ENCODE measurements at regions not wholly inside any gene's neighbourhood (a gene's known extent, or its start where the extent isn't known, plus 50 kb on each side); places are given as distances from the start of the nearest gene placed in this dataset.

GRCh38 chr6:41404182-41404845 lies 68.9 kb downstream of the NCR2 start:
- Histone ChIP-seq H3K4me3 (no peak overlapping the region), H3K9me3 (no peaks in the 10 kb centered on the region), H3K36me3 (no peaks in the 10 kb centered on the region), H3K27me3 (no peaks in the 10 kb centered on the region)
- no peak for DNase-seq

GRCh38 chr6:41405941-41406727 lies 70.7 kb downstream of the NCR2 start:
- H3K9me3 ChIP-seq, result no peaks in the 10 kb centered on the region
- no peaks in the 10 kb centered on the region for H3K27me3 ChIP-seq
- DNase-seq, result no peak

DNA sequence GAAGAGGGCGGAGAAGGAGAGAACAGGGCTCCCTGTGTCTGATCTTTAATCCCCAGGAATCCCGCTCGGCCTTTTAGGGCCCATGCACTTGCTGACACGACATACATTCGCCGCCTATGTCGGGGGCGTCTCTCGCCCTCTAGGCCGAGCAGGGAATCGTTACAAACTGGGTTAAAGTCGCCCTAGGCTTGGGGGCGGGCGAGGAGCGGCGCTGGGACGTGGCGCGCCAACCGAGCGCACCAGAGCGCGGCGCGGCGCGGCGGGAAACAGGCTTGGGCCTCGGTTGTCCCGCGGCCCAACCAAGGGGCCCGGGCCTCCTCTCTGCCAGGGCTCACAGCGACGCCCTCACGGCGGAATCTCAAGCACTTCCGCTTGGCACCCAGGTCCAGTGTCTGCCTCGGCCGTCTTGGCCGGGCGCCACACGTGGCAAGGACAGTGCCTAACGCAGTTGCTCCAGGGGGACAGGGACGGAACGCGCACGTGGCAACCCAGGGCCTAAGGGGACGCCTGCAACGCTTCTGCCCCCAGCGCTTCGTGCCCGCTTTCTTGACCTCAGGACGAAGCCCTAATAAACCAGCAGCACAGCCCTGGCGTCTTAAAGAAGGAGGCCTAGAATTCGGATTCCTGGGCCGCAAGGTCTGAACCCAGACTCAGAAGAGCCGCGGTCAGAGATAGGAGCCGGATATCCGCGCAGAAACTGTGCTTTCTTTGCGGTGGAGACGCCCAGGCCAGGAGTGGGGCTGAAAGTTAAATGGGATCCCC lies 71.5 kb downstream of the NCR2 start:
- Histone ChIP-seq H3K27me3 (no peaks in the 10 kb centered on the region), H3K36me3 (no peaks in the 10 kb centered on the region), H3K9me3 (no peaks in the 10 kb centered on the region), H3K4me3 (no peak overlapping the region)
- DNase-seq, result no peak

More at GRCh38 chr6:41405941-41406727, 70.7 kb downstream of the NCR2 start:
- Histone ChIP-seq H3K36me3 (no peaks in the 10 kb centered on the region), H3K4me3 (no peak overlapping the region)

- Histone ChIP-seq H3K4me3 (no peak overlapping the region), H3K9me3 (no peaks in the 10 kb centered on the region), H3K27me3 (no peaks in the 10 kb centered on the region), H3K36me3 (no peaks in the 10 kb centered on the region)
- DNase-seq, result no peak
Measured at GRCh38 chr6:41408576-41408975, 73.2 kb downstream of the NCR2 start.

GRCh38 chr6:41408982-41409381 lies 73.6 kb downstream of the NCR2 start:
- no peaks in the 10 kb centered on the region for H3K36me3 ChIP-seq
- no peaks in the 10 kb centered on the region for H3K9me3 ChIP-seq
- no peak overlapping the region for H3K4me3 ChIP-seq
- no peak for DNase-seq
- H3K27me3 ChIP-seq, result no peaks in the 10 kb centered on the region

DNA sequence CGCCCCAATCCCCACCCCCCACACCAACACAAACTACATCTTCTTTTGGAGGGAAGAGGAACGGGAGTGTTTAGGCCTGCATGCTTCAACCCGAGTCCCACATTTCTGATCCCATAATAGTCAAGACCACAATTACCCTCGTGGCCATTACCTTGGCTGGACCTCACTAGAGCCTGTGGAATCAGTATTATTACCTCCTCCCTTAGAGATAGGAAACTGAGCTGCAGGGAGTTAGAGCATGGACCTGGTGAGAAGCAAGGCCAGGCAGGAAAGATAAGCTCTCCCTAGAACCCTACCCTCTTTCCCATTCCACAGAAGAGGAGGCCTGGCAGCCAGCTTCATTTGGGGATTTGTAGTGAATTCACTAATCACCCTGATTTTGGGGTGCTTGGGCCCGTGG lies 74.1 kb downstream of the NCR2 start:
- no peaks in the 10 kb centered on the region for H3K27me3 ChIP-seq
- H3K4me3 ChIP-seq, result no peak overlapping the region
- H3K9me3 ChIP-seq, result no peaks in the 10 kb centered on the region
- no peak for DNase-seq
- H3K36me3 ChIP-seq, result no peaks in the 10 kb centered on the region

DNA sequence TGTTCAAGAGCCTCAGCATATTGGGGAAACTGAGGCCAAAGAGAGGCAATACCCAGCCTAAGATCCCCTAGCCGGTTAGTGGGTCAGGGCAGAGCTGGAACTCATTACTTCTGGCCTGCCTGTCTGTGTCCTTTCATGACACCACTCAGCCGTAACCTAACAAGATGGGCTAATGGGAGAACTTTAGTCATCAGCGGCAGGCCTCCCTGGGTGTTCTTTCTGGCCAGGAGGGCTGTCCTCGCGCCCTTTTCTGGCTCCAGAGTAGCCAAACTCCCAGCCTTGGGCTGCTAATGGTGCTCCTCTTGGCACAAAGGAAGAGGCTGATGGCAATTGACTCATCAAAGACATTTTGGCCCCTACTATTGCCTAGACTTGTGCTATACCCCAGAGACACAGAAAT lies 76.6 kb downstream of the NCR2 start:
- peak; percentile 36 for DNase-seq
- no peaks in the 10 kb centered on the region for H3K36me3 ChIP-seq
- no peaks in the 10 kb centered on the region for H3K27me3 ChIP-seq
- H3K4me3 ChIP-seq, result no peak overlapping the region
- no peaks in the 10 kb centered on the region for H3K9me3 ChIP-seq

- H3K36me3 ChIP-seq, result no peaks in the 10 kb centered on the region
- no peaks in the 10 kb centered on the region for H3K27me3 ChIP-seq
- H3K9me3 ChIP-seq, result no peaks in the 10 kb centered on the region
- H3K4me3 ChIP-seq, result no peak overlapping the region
- no peak for DNase-seq
Measured at GRCh38 chr6:41413250-41413649, 77.8 kb downstream of the NCR2 start.

DNA sequence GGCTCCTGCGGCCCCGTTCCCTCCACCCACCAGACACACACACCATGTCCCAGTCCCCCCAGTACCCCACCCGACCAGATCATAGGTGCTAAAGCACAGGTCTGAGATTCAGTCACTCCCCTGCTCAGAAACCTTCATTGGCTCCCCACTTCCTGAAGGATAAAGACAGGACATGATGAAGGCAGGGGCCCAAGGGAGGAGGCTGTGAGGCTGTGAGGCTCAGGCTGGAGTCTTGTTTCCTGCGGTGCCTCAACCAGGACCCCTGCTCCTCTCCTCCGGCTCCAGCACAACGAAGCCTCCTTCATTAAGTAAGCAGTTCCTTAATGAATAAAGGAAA lies 81.1 kb downstream of the NCR2 start:
- Histone ChIP-seq H3K9me3 (no peaks in the 10 kb centered on the region), H3K36me3 (no peaks in the 10 kb centered on the region), H3K27me3 (no peaks in the 10 kb centered on the region), H3K4me3 (no peak overlapping the region)
- DNase-seq, result no peak

GRCh38 chr6:41418741-41419140 lies 83.3 kb downstream of the NCR2 start:
- H3K27me3 ChIP-seq, result no peaks in the 10 kb centered on the region

DNA sequence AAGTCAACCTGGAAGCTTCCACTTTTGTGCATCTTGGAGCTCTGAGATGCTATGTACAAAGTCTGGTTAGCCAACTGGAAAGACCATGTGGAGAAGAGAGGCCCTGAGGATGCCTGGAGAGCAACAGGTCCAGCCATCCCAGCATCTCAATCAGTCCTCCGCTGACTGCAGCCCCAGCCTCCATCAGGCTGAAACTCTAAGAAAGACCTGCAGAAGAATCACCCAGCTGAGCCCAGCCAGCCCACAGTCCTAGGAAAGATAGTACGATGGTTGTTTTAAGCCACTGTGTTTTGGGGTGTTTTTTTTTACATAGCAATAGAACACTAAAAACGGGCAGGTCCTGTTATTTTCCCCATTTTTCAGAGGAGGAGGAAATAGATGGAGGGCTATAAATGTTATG lies 84.0 kb downstream of the NCR2 start:
- Histone ChIP-seq H3K9me3 (no peaks in the 10 kb centered on the region), H3K4me3 (no peak overlapping the region), H3K27me3 (no peaks in the 10 kb centered on the region), H3K36me3 (no peaks in the 10 kb centered on the region)
- DNase-seq, result no peak

More at GRCh38 chr6:41418741-41419140, 83.3 kb downstream of the NCR2 start:
- Histone ChIP-seq H3K36me3 (no peaks in the 10 kb centered on the region), H3K9me3 (no peaks in the 10 kb centered on the region), H3K4me3 (no peak overlapping the region)
- DNase-seq, result no peak

DNA sequence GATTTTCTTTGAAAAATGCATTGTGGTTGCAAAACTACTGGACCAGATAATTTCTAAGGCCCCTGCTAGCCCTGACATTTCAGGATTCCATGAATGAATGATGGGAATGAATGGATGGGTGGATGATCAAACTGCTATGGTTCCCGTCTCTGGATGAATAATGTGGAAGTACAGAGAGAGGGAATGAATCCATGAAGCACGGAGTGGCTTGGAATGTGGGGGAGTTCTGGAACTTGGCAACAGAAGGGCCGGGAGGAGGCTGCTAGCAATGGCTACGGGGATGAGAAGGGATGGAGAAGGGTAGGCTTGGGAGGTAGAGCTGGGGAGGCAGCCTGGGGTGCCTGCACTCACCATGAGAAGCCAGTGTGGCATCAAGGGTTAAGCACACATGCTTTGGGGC lies 84.8 kb downstream of the NCR2 start:
- no peaks in the 10 kb centered on the region for H3K9me3 ChIP-seq
- H3K27me3 ChIP-seq, result no peaks in the 10 kb centered on the region
- no peak for DNase-seq
- H3K4me3 ChIP-seq, result no peak overlapping the region
- H3K36me3 ChIP-seq, result no peaks in the 10 kb centered on the region

DNA sequence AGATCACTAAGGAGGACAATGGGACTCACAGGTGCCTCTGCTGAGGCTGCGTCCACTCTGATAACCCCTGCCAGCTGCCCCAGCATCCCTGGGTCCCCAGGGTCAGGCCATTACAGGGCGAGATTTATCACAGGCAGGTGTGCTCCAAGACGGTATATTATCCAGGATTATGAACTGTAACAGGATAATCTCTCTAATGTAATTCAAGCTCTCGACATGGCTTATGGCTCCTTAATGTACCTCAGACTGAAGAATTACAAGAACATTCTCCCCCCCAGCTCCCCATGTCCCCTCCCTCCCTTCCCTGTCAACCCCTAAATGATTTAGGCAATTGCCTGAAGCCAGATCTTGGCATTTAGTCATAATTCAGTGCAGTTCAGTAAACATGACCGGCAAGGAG lies 86.8 kb downstream of the NCR2 start:
- no peak overlapping the region for H3K4me3 ChIP-seq
- H3K9me3 ChIP-seq, result no peaks in the 10 kb centered on the region
- no peaks in the 10 kb centered on the region for H3K36me3 ChIP-seq
- no peaks in the 10 kb centered on the region for H3K27me3 ChIP-seq
- no peak for DNase-seq

DNA sequence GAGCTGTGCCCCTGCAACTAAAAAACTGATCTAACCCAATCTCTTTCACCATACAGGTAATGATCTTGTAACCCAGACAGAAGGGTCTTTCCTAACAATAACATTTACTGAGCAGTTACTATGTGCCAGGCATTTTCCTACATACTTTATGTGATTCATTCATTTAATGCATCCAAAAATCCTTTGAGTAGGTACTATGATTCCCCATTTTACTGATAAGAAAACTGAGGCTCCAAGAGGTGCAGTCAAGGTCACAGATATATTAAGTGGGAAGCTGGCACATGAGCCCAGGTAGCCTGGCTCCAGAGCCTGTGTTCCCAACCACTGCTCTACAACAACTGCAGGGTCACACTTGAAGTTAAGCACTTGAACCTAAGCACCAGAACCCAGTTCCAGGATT lies 87.6 kb downstream of the NCR2 start:
- Histone ChIP-seq H3K27me3 (no peaks in the 10 kb centered on the region), H3K4me3 (no peak overlapping the region), H3K9me3 (no peaks in the 10 kb centered on the region), H3K36me3 (no peaks in the 10 kb centered on the region)
- no peak for DNase-seq

GRCh38 chr6:41424370-41425058 lies 89.1 kb downstream of the NCR2 start:
- H3K36me3 ChIP-seq, result no peaks in the 10 kb centered on the region
- H3K27me3 ChIP-seq, result no peaks in the 10 kb centered on the region
- H3K9me3 ChIP-seq, result no peaks in the 10 kb centered on the region
- no peak overlapping the region for H3K4me3 ChIP-seq
- DNase-seq, result peak; percentile 49

- Histone ChIP-seq H3K4me3 (no peak overlapping the region), H3K27me3 (no peaks in the 10 kb centered on the region), H3K9me3 (no peaks in the 10 kb centered on the region), H3K36me3 (no peaks in the 10 kb centered on the region)
- DNase-seq, result no peak
Measured at GRCh38 chr6:41425511-41425910, 90.1 kb downstream of the NCR2 start.

GRCh38 chr6:41426438-41426851 lies 91.0 kb downstream of the NCR2 start:
- Histone ChIP-seq H3K9me3 (no peaks in the 10 kb centered on the region), H3K27me3 (no peaks in the 10 kb centered on the region), H3K4me3 (no peak overlapping the region), H3K36me3 (no peaks in the 10 kb centered on the region)
- no peak for DNase-seq

All from MG63 (cell line).